H1 (cell line): ENCODE measurements at regions not wholly inside any gene's neighbourhood (a gene's known extent, or its start where the extent isn't known, plus 50 kb on each side); places are given as distances from the start of the nearest gene placed in this dataset.

Experiments
- HDAC6 ChIP-seq: IDR thresholded peaks from one replicate; pipeline ENCODE4 v1.7.1; 2012; ENCODE audit warnings: low read depth, mild to moderate bottlenecking, inconsistent platforms, low read length, moderate library complexity
- SP1 ChIP-seq: IDR thresholded peaks from 2 replicates; pipeline ENCODE4 v1.6.1; 2011; ENCODE audit warnings: low read depth, low read length
- TF ChIP-seq, protein P1 (sequence below): IDR thresholded peaks from 2 replicates; pipeline ENCODE4 v1.6.1; 2011; ENCODE audit warnings: low read depth, mild to moderate bottlenecking, low read length; ENCODE audit not compliant: insufficient read depth

DNA sequence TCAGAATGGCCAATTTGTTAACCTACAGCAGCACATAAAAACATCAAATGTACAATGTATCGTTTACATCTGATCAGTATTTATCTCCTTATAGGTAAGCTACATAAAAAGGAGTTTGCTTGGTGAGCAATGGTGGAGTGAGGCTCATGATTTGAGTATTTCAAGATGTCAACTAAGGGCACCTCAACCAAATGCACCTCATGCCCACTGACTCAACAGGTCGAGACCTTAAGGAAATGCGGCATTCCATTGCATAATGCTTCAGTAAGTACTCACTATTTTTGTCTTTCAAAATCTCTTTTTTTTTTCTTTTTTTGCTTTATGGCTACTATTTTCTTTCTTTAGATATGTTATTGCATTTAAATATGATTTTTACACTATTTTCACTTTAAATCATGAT, 181.0 kb upstream of the TLL1 start (continued):
- TF ChIP-seq, protein P1, sequence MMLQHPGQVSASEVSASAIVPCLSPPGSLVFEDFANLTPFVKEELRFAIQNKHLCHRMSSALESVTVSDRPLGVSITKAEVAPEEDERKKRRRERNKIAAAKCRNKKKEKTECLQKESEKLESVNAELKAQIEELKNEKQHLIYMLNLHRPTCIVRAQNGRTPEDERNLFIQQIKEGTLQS: no peak
- TF ChIP-seq HDAC6 (no peak), SP1 (no peak)
